ENCODE measurements at regions not wholly inside any gene's neighbourhood (a gene's known extent, or its start where the extent isn't known, plus 50 kb on each side); places are given as distances from the start of the nearest gene placed in this dataset.
"Not testable (repeated sequence)": the region's sequence is repeated elsewhere in the genome, so short reads cannot be mapped to it uniquely, and the experiment has no call there.

- DNase-seq, result no peak
Observed at GRCh38 chr6:93918258-93918657, 498.9 kb upstream of the EPHA7 start.

DNA sequence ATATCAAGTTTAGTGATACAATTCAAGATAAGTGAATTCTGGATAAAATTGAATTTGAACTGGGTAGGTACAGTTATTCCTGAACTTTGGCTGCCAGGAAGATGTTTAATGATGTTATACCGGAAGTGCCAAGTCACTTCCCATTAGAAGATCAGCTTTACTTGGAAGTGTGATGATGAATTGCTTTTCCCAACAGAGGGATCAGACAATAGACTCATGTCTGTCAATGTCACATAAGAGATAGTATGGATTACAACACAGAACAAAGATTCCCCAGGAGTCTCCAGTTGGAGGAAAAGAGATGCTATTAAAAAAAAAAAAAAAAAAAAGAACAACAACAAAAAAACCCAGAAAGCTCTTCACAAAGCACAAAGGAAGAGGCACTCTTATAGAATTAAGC is 497.9 kb upstream of the EPHA7 start:
- DNase-seq, result no peak

DNA sequence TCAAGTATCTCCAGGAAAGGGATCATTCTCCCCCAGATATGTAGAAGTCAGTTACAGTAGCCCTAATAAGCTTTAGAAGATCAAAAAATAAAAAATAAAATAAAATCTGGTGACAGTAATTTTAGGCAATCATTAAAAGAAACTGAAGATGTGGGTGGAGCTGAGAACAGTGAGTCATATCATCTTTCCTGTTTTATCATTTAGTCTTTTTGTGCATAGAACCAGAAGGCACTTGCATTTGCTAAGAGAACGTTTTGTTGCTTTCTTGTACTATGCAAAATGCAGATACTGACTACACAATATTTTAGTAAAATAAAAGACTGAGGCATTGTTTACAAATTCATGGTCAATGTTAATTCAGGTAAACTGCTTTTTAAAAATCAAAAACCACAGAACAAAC is 497.4 kb upstream of the EPHA7 start:
- no peak for DNase-seq

DNA sequence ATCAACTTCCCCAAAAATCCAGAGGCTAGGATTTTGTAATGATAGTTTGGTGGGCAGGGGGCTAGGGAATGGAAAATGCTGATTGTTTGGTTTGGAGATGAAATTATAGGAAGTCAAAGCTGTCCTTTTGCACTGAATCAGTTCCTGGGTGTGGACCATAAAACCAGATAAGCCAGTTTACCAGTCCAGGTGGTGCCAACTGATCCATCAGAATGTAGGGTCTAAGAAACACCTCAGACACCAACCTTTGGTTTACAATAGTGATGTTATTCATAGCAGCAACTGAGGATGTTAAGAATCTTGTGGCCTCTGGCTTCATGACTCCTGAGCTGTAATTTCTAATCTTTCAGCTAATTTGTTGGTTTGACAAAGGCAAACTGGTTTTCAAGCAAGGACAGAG is 496.6 kb upstream of the EPHA7 start:
- no peak for DNase-seq

- DNase-seq, result no peak
Observed at GRCh38 chr6:93902517-93902916, 483.2 kb upstream of the EPHA7 start.

- DNase-seq, result no peak
Observed at GRCh38 chr6:93900142-93900541, 480.8 kb upstream of the EPHA7 start.

DNA sequence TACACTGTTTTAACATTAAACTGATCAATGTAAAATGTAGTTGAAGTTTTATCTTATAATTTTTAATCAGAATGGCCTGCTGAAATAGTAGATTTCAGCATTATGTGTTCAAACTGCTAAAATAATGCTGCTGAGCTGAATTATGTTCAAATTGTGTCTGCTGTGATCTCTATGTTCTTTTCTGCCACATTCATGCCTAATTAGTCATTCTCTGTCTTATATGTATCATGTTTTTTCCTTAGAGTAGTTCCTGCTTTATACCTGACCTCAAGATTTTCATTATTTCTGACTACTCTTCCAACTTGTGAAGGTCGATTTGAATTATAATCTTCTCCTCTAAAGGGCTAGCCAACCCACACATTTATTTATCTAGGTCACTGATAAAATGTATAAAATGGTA is 476.7 kb upstream of the EPHA7 start:
- no peak for DNase-seq

- no peak for DNase-seq
Observed at GRCh38 chr6:93894521-93894920, 475.2 kb upstream of the EPHA7 start.

- DNase-seq, result no peak
Observed at GRCh38 chr6:93889713-93890112, 470.4 kb upstream of the EPHA7 start.

DNA sequence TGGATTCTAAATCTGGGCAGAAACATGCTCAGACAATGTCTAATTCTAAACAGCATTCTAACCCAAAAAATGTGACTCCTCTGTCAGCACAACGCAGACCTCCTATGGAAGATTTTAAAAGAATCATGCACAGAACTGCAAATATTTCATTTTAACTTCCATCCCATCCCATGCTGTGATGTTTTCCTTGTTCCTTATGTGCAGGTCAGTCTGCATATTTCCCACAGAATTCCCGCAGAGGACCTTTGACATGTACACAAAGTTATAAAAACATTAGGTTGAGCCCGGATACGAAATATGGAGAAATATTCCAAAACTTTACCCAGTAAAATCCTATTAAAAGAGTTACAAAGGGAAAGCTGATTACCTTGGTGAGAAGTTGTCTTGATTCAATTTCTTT is 467.1 kb upstream of the EPHA7 start:
- no peak for DNase-seq

- DNase-seq, result no peak
Observed at GRCh38 chr6:93859971-93860370, 440.6 kb upstream of the EPHA7 start.

GRCh38 chr6:93858213-93858612 is 438.9 kb upstream of the EPHA7 start:
- DNase-seq, result no peak

GRCh38 chr6:93849857-93850256 is 430.5 kb upstream of the EPHA7 start:
- no peak for DNase-seq

- no peak for DNase-seq
Observed at GRCh38 chr6:93848031-93848742, 428.8 kb upstream of the EPHA7 start.

DNA sequence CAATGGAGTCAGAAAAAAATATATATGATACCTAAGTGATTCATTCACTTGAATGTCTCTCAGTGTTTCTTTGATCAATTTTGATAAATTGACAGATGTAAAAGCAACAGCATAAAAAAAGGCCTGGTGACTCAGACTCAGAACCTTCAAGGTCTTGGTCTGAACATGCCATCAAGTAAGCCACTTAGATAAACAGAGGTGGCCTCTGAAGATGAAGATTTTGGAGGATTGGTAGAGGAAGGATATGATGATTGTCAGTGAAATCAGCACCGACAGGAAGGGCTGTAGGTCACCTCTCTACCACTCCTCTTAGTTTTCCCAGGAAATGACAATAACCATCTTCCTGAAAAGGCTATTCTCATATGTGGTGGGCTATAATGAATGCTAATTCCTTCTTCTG is 422.8 kb upstream of the EPHA7 start:
- DNase-seq, result no peak

GRCh38 chr6:93835451-93836145 is 416.2 kb upstream of the EPHA7 start:
- DNase-seq, result not testable (repeated sequence)

- not testable (repeated sequence) for DNase-seq
Observed at GRCh38 chr6:93835026-93835425, 415.7 kb upstream of the EPHA7 start.

DNA sequence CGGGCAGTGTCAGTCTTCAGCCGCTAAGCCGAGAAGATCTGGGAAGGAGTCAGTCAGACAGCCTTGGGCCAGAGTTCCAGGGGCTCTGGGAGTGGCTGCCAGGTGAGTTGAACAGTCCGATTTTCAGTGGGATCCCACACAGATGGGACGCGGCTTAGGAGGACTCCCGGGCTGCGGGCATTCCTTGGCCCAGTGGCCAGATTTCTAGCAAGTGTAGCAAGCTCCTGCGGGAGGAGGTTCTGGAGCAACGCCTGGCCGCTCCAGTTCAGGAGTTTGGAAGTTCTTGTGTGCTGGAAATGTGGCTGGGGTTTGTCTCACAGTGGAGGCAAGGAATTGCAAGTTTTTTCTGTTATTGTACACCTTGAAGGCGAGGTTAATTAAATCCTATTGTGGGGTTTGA is 414.0 kb upstream of the EPHA7 start:
- not testable (repeated sequence) for DNase-seq

DNA sequence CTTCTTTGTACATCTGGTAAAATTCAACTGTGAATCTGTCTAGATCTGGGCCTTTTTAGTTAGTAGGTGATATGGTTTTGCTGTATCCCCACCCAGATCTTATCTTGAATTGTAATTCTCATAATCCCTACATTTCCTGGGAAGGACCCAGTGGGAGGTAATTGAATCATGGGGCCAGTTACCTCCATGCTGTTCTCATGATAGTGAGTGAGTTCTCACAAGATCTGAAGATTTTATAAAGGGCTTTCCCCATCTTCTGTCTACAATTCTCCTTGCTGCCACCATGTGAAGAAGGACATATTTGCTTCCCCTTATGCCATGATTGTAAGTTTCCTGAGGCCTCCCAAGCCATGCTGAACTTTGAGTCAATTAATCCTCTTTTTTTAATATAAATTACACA is 410.4 kb upstream of the EPHA7 start:
- DNase-seq, result not testable (repeated sequence)

DNA sequence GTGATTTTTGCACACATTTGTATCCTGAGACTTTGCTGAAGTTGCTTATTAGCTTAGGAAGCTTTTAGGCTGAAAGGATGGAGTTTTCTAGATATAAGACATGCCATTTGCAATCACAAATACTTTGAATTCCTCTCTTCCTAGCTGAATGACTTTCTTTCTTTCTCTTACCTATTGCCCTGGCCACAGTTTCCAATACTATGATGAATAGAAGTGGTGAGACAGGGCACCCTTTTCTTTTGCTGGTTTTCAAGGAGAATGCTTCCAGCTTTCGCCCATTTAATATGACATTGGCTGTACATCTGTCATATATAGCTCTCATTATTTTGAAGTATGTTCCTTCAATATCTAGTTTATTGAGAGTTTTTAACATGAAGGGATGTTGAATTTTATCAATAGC is 409.6 kb upstream of the EPHA7 start:
- DNase-seq, result no peak

- no peak for DNase-seq
Observed at GRCh38 chr6:93828553-93828952, 409.2 kb upstream of the EPHA7 start.

DNA sequence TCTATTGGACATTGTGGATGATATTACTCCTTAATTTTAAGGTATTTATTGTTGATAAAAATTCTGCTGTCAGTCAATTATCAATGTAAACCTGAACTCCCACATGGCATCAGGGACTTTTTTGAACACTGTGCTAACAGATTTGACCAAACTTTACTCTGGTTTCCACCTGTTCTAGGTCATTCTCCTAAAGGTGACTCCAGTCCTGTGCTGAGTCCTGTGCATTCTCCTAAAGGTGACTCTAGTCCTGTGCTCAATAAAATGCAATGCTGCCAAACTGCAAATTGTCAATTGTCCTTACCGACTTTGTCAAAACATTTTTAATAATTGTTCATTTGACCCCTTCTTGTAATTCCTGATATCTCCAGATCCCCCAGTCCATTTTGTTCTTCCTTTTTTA is 408.4 kb upstream of the EPHA7 start:
- no peak for DNase-seq

DNA sequence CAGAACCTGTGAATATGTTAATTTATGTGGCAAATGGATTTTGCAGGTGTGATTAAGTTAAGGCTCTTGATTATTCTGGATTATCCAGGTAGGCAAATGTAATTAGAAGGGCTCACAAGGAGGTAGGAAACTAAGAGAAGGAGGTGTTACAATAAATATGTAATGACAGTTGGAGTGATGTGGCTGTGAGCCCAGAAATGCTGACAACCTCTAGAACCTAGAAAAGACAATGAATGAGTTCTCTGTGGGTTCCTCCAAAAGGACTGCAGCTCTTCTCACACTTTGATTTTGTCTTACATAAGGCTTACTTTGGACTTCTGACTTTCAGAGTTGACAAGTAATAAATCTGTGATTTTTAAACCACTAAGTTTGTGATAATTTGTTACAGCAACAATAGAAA is 406.6 kb upstream of the EPHA7 start:
- no peak for DNase-seq

DNA sequence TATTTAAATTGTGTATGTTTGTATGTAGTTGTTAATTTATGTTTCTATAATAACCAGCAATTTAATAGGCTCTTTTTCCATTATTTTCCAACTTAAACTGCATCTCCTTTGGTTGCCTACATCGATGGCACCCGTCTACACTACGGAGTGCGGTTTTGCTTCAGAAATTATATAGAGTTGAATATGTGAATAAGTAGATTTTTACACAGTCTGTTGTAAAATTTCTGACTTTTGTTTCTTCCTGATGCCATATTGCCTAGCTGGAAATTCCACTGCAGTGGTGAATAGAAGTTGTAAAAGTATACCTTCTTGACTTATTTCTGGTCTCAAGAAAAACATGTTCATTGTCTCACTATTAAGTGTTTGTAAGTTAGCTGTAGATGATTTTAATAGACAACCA is 404.1 kb upstream of the EPHA7 start:
- DNase-seq, result no peak

Data from CD4-positive, alpha-beta T cell treated with Interleukin-21 for 1 hour (primary cell).